ENCODE measurements at regions not wholly inside any gene's neighbourhood (a gene's known extent, or its start where the extent isn't known, plus 50 kb on each side); places are given as distances from the start of the nearest gene placed in this dataset.

- TF ChIP-seq CTCF (IDR thresholded peaks at IDR 0.05; ENCODE audit: low read depth, low read length) (no peak), EZH2phosphoT487 (IDR thresholded peaks at IDR 0.05; ENCODE audit: low read depth) (no peak)
These were observed 654.2 kb downstream of the NTRK3 start for GRCh38 chr15:87602371-87602770.
